ENCODE measurements at regions not wholly inside any gene's neighbourhood (a gene's known extent, or its start where the extent isn't known, plus 50 kb on each side); places are given as distances from the start of the nearest gene placed in this dataset.

- TF ChIP-seq EZH2 (IDR thresholded peaks at IDR 0.05) (no peak), POLR2AphosphoS5 (IDR thresholded peaks at IDR 0.05; ENCODE audit: borderline replicate concordance, low read depth, low read length) (no peak), FOXP2 (optimal IDR thresholded peaks at IDR 0.05; ENCODE audit: control extremely low read depth, extremely low read length, insufficient read depth) (no peak)
Measured at GRCh38 chr1:239982762-239983161, 108.9 kb upstream of the FMN2 start.

Measured in SK-N-MC (cell line).